PC-9 (cell line): ENCODE measurements at regions not wholly inside any gene's neighbourhood (a gene's known extent, or its start where the extent isn't known, plus 50 kb on each side); places are given as distances from the start of the nearest gene placed in this dataset.

Experiments
- BruUV-seq: library from RNA; stranded (reverse); fragments of 400-500 nt; replicated peaks from 2 replicates; lab custom pipeline; 2021; lab: Mats Ljungman, UMichigan
- CTCF ChIA-PET: fragments of 300-600 bp; sonication (Branson Sonifier 250); formaldehyde crosslinking; loops from one replicate; lab custom pipeline; 2022; ENCODE audit warnings: antibody characterized with exemption; lab: Charles Lee
- POLR2A ChIA-PET: fragments of 300-600 bp; sonication (Branson Sonifier 250); formaldehyde crosslinking; loops from one replicate; lab custom pipeline; 2022; ENCODE audit warnings: antibody characterized with exemption; ENCODE audit not compliant: unreplicated experiment; lab: Charles Lee
- DNase-seq, 2 experiments: peaks; one replicate each; pipeline versions ENCODE4 v3.0.0 to v3.0.0-alpha.2; 2015 to 2022; ENCODE audit warnings: mixed read lengths in 1 of 2
- H2AFZ ChIP-seq: fragments of 200-600 bp; sonication (generic); 2 replicates; pipeline ENCODE4 v1.8.1; 2017; ENCODE audit warnings: antibody characterized with exemption
- H3F3A ChIP-seq: fragments of 200-600 bp; sonication (generic); 2 replicates; pipeline ENCODE4 v1.8.1; 2017; ENCODE audit warnings: antibody characterized with exemption, mild to moderate bottlenecking, low read depth; ENCODE audit not compliant: insufficient read depth
- H3K27ac ChIP-seq: fragments of 200-600 bp; sonication (generic); 2 replicates; pipeline ENCODE4 v1.6.1; 2016; ENCODE audit warnings: mixed run types
- H3K27me3 ChIP-seq: fragments of 200-600 bp; sonication (generic); 2 replicates; pipeline ENCODE4 v1.6.1; 2016; ENCODE audit warnings: low read depth, mixed run types; ENCODE audit not compliant: insufficient read depth
- H3K36me3 ChIP-seq: fragments of 200-600 bp; sonication (generic); 2 replicates; pipeline ENCODE4 v1.6.1; 2016; ENCODE audit warnings: low read depth, mixed run types
- H3K4me1 ChIP-seq: fragments of 200-600 bp; sonication (generic); replicated peaks from 2 replicates; pipeline ENCODE4 v1.6.1; 2016; ENCODE audit warnings: mixed run types; ENCODE audit not compliant: insufficient read depth
- H3K4me2 ChIP-seq: fragments of 200-600 bp; sonication (generic); 2 replicates; pipeline ENCODE4 v1.6.1; 2017; ENCODE audit warnings: mixed run types
- H3K4me3 ChIP-seq: fragments of 200-600 bp; sonication (generic); 2 replicates; pipeline ENCODE4 v1.6.1; 2016; ENCODE audit warnings: mixed run types
- H3K79me2 ChIP-seq: fragments of 200-600 bp; sonication (generic); 2 replicates; pipeline ENCODE4 v1.6.1; 2017; ENCODE audit warnings: low read depth, mixed run types
- H3K9me2 ChIP-seq: fragments of 200-600 bp; sonication (generic); 2 replicates; pipeline ENCODE4 v1.8.1; 2017; ENCODE audit warnings: mild to moderate bottlenecking; ENCODE audit not compliant: insufficient read depth
- H3K9me3 ChIP-seq: fragments of 200-600 bp; sonication (generic); 2 replicates; pipeline ENCODE4 v1.8.1; 2016; ENCODE audit warnings: low read depth; ENCODE audit not compliant: insufficient read depth
- H4K20me1 ChIP-seq: fragments of 200-600 bp; sonication (generic); 2 replicates; pipeline ENCODE4 v1.8.1; 2017; ENCODE audit not compliant: insufficient read depth
- EZH2 ChIP-seq: fragments of 200-600 bp; sonication (generic); IDR thresholded peaks from 2 replicates; pipeline ENCODE4 v1.8.0; 2017; ENCODE audit warnings: antibody characterized with exemption, low read depth
- intact Hi-C: fragments of 100-400 bp; cut with micrococcal nuclease; formaldehyde crosslinking; loops from one replicate; pipeline ENCODE4 v1.10.0; 2022; ENCODE audit not compliant: unreplicated experiment
- TF ChIP-seq, protein P1 (sequence below): fragments of 200-600 bp; sonication (generic); conservative IDR thresholded peaks from 2 replicates; pipeline ENCODE4 v1.6.1; 2017; ENCODE audit warnings: mixed run types, antibody characterized with exemption, mild to moderate bottlenecking, moderate library complexity

GRCh38 chr5:124919076-124919475, 172.6 kb upstream of the ZNF608 start:
- H2AFZ ChIP-seq: no peak overlapping the region
- CTCF ChIA-PET: no interaction called here
- TF ChIP-seq EZH2: no peak
- TF ChIP-seq, protein P1, sequence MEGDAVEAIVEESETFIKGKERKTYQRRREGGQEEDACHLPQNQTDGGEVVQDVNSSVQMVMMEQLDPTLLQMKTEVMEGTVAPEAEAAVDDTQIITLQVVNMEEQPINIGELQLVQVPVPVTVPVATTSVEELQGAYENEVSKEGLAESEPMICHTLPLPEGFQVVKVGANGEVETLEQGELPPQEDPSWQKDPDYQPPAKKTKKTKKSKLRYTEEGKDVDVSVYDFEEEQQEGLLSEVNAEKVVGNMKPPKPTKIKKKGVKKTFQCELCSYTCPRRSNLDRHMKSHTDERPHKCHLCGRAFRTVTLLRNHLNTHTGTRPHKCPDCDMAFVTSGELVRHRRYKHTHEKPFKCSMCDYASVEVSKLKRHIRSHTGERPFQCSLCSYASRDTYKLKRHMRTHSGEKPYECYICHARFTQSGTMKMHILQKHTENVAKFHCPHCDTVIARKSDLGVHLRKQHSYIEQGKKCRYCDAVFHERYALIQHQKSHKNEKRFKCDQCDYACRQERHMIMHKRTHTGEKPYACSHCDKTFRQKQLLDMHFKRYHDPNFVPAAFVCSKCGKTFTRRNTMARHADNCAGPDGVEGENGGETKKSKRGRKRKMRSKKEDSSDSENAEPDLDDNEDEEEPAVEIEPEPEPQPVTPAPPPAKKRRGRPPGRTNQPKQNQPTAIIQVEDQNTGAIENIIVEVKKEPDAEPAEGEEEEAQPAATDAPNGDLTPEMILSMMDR: no peak

GRCh38 chr5:124919747-124920525, 173.5 kb upstream of the ZNF608 start:
- CTCF ChIA-PET: no interaction called here
- no peak overlapping the region for H3K27ac ChIP-seq

More at GRCh38 chr5:124919076-124919475, 172.6 kb upstream of the ZNF608 start:
- Histone ChIP-seq H3K27me3 (no peaks in the 10 kb centered on the region), H3K36me3 (no peaks in the 10 kb centered on the region), H4K20me1 (no peaks in the 10 kb centered on the region), H3K9me3 (no peaks in the 10 kb centered on the region), H3K4me1 (no peaks in the 10 kb centered on the region), H3K79me2 (no peaks in the 10 kb centered on the region), H3K27ac (no peak overlapping the region), H3K4me2 (no peak overlapping the region), H3K9me2 (no peaks in the 10 kb centered on the region), H3K4me3 (no peak overlapping the region), H3F3A (no peaks in the 10 kb centered on the region)
- no peak for DNase-seq
- no TSS peak for BruUV-seq
- POLR2A ChIA-PET: no interaction called here
- intact Hi-C loops: no loop called here

GRCh38 chr5:124920909-124921666, 174.6 kb upstream of the ZNF608 start:
- no peaks in the 10 kb centered on the region for H3K27me3 ChIP-seq
- TF ChIP-seq, protein P1: no peak
- no peak for TF ChIP-seq EZH2
- intact Hi-C loops: no loop called here
- H3K9me2 ChIP-seq: no peaks in the 10 kb centered on the region
- H3K27ac ChIP-seq: no peak overlapping the region
- H2AFZ ChIP-seq: no peak overlapping the region
- no peaks in the 10 kb centered on the region for H3F3A ChIP-seq
- no peaks in the 10 kb centered on the region for H3K36me3 ChIP-seq
- H3K4me1 ChIP-seq: no peaks in the 10 kb centered on the region
- no peaks in the 10 kb centered on the region for H4K20me1 ChIP-seq
- BruUV-seq: no TSS peak
- ChIA-PET CTCF (no interaction called here), POLR2A (interaction anchor here (0.7 kb wide), 1 partner anchor 520 kb away, joined by 3 read pairs; no protein-coding TSS in a partner anchor)
- DNase-seq: no peak
- no peaks in the 10 kb centered on the region for H3K79me2 ChIP-seq
- no peak overlapping the region for H3K4me3 ChIP-seq
- H3K9me3 ChIP-seq: no peaks in the 10 kb centered on the region
- no peak overlapping the region for H3K4me2 ChIP-seq

More at GRCh38 chr5:124919747-124920525, 173.5 kb upstream of the ZNF608 start:
- POLR2A ChIA-PET: no interaction called here
- no peaks in the 10 kb centered on the region for H3K9me2 ChIP-seq
- H4K20me1 ChIP-seq: no peaks in the 10 kb centered on the region
- H3K4me2 ChIP-seq: no peak overlapping the region
- TF ChIP-seq EZH2: no peak
- TF ChIP-seq, protein P1: no peak
- no peak for DNase-seq
- no peaks in the 10 kb centered on the region for H3K36me3 ChIP-seq
- no peak overlapping the region for H3K4me3 ChIP-seq
- H3K27me3 ChIP-seq: no peaks in the 10 kb centered on the region
- H3K4me1 ChIP-seq: no peaks in the 10 kb centered on the region
- H3K79me2 ChIP-seq: no peaks in the 10 kb centered on the region
- no peaks in the 10 kb centered on the region for H3F3A ChIP-seq
- no peaks in the 10 kb centered on the region for H3K9me3 ChIP-seq
- intact Hi-C loops: no loop called here
- no TSS peak for BruUV-seq
- no peak overlapping the region for H2AFZ ChIP-seq
